K562 (cell line): ENCODE measurements at regions not wholly inside any gene's neighbourhood (a gene's known extent, or its start where the extent isn't known, plus 50 kb on each side); places are given as distances from the start of the nearest gene placed in this dataset.

ENCODE experiments used
- ATAC-seq: fragments of 200-7000 bp; cut with Tn5 transposase; 3 replicates; pipeline ENCODE4 v1.9.1; 2020; ENCODE audit warnings: moderate library complexity
- BruUV-seq: library from RNA; stranded (reverse); fragments of 400-500 nt; replicated peaks from 2 replicates; lab custom pipeline; 2021; lab: Mats Ljungman, UMichigan
- CTCF ChIA-PET: fragments of 300-600 bp; formaldehyde crosslinking; extraction: SDS; loops from one replicate; lab custom pipeline; 2021; ENCODE audit warnings: low intra/inter-chr PET ratio; lab: Yijun Ruan, JAX
- POLR2A ChIA-PET: fragments of 300-600, 350-650 bp; sonication (Branson Sonifier 250); formaldehyde crosslinking; extraction: SDS; loops from one replicate; lab custom pipeline; 2021; ENCODE audit warnings: antibody characterized with exemption, inconsistent platforms; lab: Yijun Ruan, JAX
- DNase-seq, 4 experiments: peaks; one replicate each; pipeline versions ENCODE4 v3.0.0 to v3.0.0-alpha.2; 2011 to 2018; ENCODE audit warnings: low spot score in 3 of 4, mixed read lengths in 3 of 4; ENCODE audit errors: extremely low read depth in 1 of 4
- FAIRE-seq: peaks from 2 replicates; lab custom pipeline; 2011; peaks lifted over from hg19 to GRCh38; lab: Jason Lieb, UNC
- H2AFZ ChIP-seq: 2 replicates; pipeline ENCODE4 v1.6.0; 2011; ENCODE audit warnings: low read depth, low read length, control low read depth, inconsistent platforms
- H3K27ac ChIP-seq: fragments of 200-600 bp; 3 replicates; pipeline ENCODE4 v1.8.0; 2011; ENCODE audit warnings: low read depth, mild to moderate bottlenecking, control low read depth, inconsistent platforms, low read length, moderate library complexity, mixed read lengths; ENCODE audit errors: extremely low read depth
- H3K27me3 ChIP-seq, 2 experiments: fragments of 300-600 bp in 1 of 2; 2 replicates in 1 of 2; 3 replicates in 1 of 2; pipeline versions ENCODE4 v1.6.0 to v1.8.0; 2011; ENCODE audit warnings: inconsistent platforms in 2 of 2, low read length in 2 of 2, mild to moderate bottlenecking in 1 of 2, mixed read lengths in 1 of 2, moderate library complexity in 1 of 2; ENCODE audit not compliant: control insufficient read depth in 2 of 2, insufficient read depth in 2 of 2
- H3K36me3 ChIP-seq: fragments of 300-600 bp; 3 replicates; pipeline ENCODE4 v1.8.0; 2011; ENCODE audit warnings: mild to moderate bottlenecking, low read length, inconsistent platforms; ENCODE audit not compliant: control insufficient read depth, insufficient read depth
- H3K4me1 ChIP-seq, 2 experiments: fragments of 200-600 bp in 1 of 2; replicated peaks in 1 of 2; 2 replicates in 1 of 2; 3 replicates in 1 of 2; pipeline versions ENCODE4 v1.5.1 to v1.8.0; 2011; ENCODE audit warnings: inconsistent platforms in 2 of 2, low read length in 2 of 2, mild to moderate bottlenecking in 1 of 2, mixed read lengths in 1 of 2, moderate library complexity in 1 of 2; ENCODE audit not compliant: control insufficient read depth in 2 of 2, insufficient read depth in 2 of 2
- H3K4me2 ChIP-seq: 2 replicates; pipeline ENCODE4 v1.6.1; 2011; ENCODE audit warnings: low read length, control low read depth, inconsistent platforms, mixed read lengths; ENCODE audit not compliant: insufficient read depth
- H3K4me3 ChIP-seq: fragments of 200-600 bp; sonication (generic), shearing (Covaris generic); 2 replicates; pipeline ENCODE4 v1.5.1; 2016; ENCODE audit warnings: control low read depth, inconsistent platforms
- H3K79me2 ChIP-seq: fragments of 200-600 bp; 3 replicates; pipeline ENCODE4 v1.8.0; 2011; ENCODE audit warnings: low read length, inconsistent platforms; ENCODE audit not compliant: control insufficient read depth, insufficient read depth
- H3K9ac ChIP-seq, 2 experiments: 2 replicates each; pipeline versions ENCODE4 v1.6.0 to v1.6.1; 2011; ENCODE audit warnings: low read depth in 2 of 2, low read length in 2 of 2, control low read depth in 1 of 2, inconsistent platforms in 1 of 2, mild to moderate bottlenecking in 1 of 2, mixed read lengths in 1 of 2; ENCODE audit not compliant: insufficient read depth in 1 of 2
- H3K9me1 ChIP-seq: one replicate; pipeline ENCODE4 v1.6.0; 2011; ENCODE audit warnings: inconsistent platforms, mild to moderate bottlenecking, low read length, moderate library complexity; ENCODE audit not compliant: control insufficient read depth, insufficient read depth
- H3K9me3 ChIP-seq: replicated peaks from 2 replicates; pipeline ENCODE4 v1.5.1; 2011; ENCODE audit warnings: low read depth, low read length, inconsistent platforms; ENCODE audit not compliant: control insufficient read depth, insufficient read depth
- H4K20me1 ChIP-seq: replicated peaks from 2 replicates; pipeline ENCODE4 v1.6.1; 2011; ENCODE audit warnings: low read length, inconsistent platforms, mixed read lengths; ENCODE audit not compliant: control insufficient read depth, insufficient read depth
- DEAF1 ChIP-seq: fragments of 450-650 bp; formaldehyde crosslinking; IDR thresholded peaks from 2 replicates; pipeline ENCODE4 v1.4.0; 2020; ENCODE audit warnings: mild to moderate bottlenecking, moderate library complexity
- PHB ChIP-seq: fragments of 250-450 bp; sonication (Bioruptor Pico); IDR thresholded peaks from 2 replicates; pipeline ENCODE4 v1.5.0; 2021
- RAD21 ChIP-seq, 2 experiments: fragments of 250-450 bp in 1 of 2; fragments of 450-650 bp in 1 of 2; sonication (Bioruptor Pico) in 1 of 2; formaldehyde crosslinking in 1 of 2; IDR thresholded peaks in 1 of 2; conservative IDR thresholded peaks in 1 of 2; 2 replicates each; pipeline versions ENCODE4 v1.4.0 to v1.8.0; 2020 to 2022; ENCODE audit warnings: mild to moderate bottlenecking in 2 of 2, moderate library complexity in 1 of 2
- SMC3 ChIP-seq: conservative IDR thresholded peaks from 2 replicates; pipeline ENCODE4 v1.6.1; 2011; ENCODE audit warnings: low read depth, low read length, improper control_type of control experiment; ENCODE audit not compliant: insufficient read depth
- THRB ChIP-seq: fragments of 450-650 bp; formaldehyde crosslinking; conservative IDR thresholded peaks from 2 replicates; pipeline ENCODE4 v1.4.0; 2022; ENCODE audit warnings: mild to moderate bottlenecking, missing genetic modification characterization
- U2AF2 ChIP-seq: fragments of 200-400 bp; formaldehyde crosslinking; optimal IDR thresholded peaks from 2 replicates; pipeline ENCODE3; 2017; ENCODE audit warnings: low read depth, mild to moderate bottlenecking, low read length
- VEZF1 ChIP-seq: fragments of 200-800 bp; sonication (Bioruptor generic); IDR thresholded peaks from 2 replicates; pipeline ENCODE4 v1.6.1; 2017; ENCODE audit warnings: missing genetic modification characterization, missing compliant biosample characterization
- ZNF174 ChIP-seq: fragments of 250-450 bp; sonication (Bioruptor Pico); IDR thresholded peaks from 2 replicates; pipeline ENCODE4 v1.4.0; 2020; ENCODE audit warnings: mild to moderate bottlenecking
- ZNF175 ChIP-seq: fragments of 200-800 bp; sonication (Bioruptor generic); IDR thresholded peaks from 2 replicates; pipeline ENCODE4 v1.6.1; 2016; ENCODE audit warnings: low read depth, mild to moderate bottlenecking, missing genetic modification characterization, missing compliant biosample characterization
- ZNF197 ChIP-seq: fragments of 200-800 bp; sonication (Bioruptor generic); IDR thresholded peaks from 2 replicates; pipeline ENCODE4 v1.6.1; 2016; ENCODE audit warnings: low read depth, missing genetic modification characterization, missing compliant biosample characterization
- ZNF699 ChIP-seq: fragments of 250-450 bp; sonication (Bioruptor Pico); IDR thresholded peaks from 2 replicates; pipeline ENCODE4 v1.8.0; 2021; ENCODE audit warnings: mild to moderate bottlenecking, moderate library complexity; ENCODE audit not compliant: insufficient replicate concordance
- WGBS: fragments of 100-300 bp; shearing (Covaris generic); methylation state at CpG from one replicate; pipeline ENCODE4 v1.1.6; 2016; ENCODE audit warnings: low coverage, mixed read lengths; ENCODE audit not compliant: insufficient coverage; ENCODE audit errors: missing lambda C conversion rate; 5-methylcytosine and 5-hydroxymethylcytosine counted together
- in situ Hi-C: fragments of 300-500 bp; cut with MboI; formaldehyde crosslinking; loops from 4 replicates; pipeline ENCODE4 v1.15.0; 2018; ENCODE audit warnings: inconsistent platforms, mixed read lengths
- intact Hi-C: fragments of 100-400 bp; cut with micrococcal nuclease; formaldehyde crosslinking; loops from 2 replicates; pipeline ENCODE4 v1.14.2; 2022
- TF ChIP-seq, protein P1 (sequence below): IDR thresholded peaks from 2 replicates; pipeline ENCODE4 v1.6.1; 2012; ENCODE audit warnings: low read depth, low read length, improper control_type of control experiment, borderline replicate concordance

DNA sequence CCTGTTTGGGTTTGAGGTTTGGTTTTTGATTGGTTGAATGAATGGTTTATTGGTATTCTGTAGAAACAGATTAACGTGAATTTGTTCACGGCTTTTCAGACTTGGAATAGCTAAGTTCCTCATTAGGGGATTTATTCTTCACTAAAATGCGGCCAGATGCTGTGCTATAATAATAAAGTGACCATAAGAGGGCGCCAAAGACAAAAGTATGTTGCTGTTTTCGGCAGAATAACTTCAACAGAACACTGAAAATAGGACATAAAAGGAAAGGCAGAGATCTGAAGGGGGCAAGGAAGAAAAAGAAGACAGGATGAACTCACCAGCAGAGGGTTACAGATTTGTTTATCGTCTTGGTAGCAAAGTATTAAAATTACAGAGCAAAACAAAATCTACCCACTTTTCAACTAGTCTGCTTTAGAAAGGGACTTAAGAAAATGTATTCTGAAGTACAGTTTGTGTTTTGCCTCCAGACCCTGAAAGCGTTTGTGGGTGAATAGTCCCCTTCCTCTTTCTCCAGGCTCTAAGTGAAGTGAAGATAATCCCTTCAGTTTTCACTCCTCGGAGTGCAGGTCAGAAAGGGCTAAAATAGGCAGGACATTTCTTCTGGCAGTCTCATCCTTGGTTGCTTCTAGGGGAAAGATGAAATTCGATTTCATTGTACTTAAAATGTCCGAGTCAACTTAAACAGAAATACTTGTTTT, 147.6 kb downstream of the IL20RB start:
- no peak overlapping the region for H3K4me2 ChIP-seq
- H4K20me1 ChIP-seq, result no peaks in the 10 kb centered on the region
- in situ Hi-C loops, result loop anchor here (25.0 kb wide), 1 partner anchor 857 kb away; no protein-coding TSS in a partner anchor
- no peaks in the 10 kb centered on the region for H3K36me3 ChIP-seq
- CTCF ChIA-PET, result interaction anchor here (0.6 kb wide), 1 partner anchor 685 kb away, joined by 3 read pairs; no protein-coding TSS in a partner anchor
- intact Hi-C loops, result loop anchor here (1.0 to 5.0 kb wide), 2 partner anchors 842 to 868 kb away; no protein-coding TSS in a partner anchor
- no peak overlapping the region for H3K9ac ChIP-seq
- no peak overlapping the region for H2AFZ ChIP-seq
- no peaks in the 10 kb centered on the region for H3K9me3 ChIP-seq
- peak; percentile 89 for FAIRE-seq
- POLR2A ChIA-PET, result interaction anchor here (0.7 kb wide), 1 partner anchor 152 kb away, joined by 3 read pairs; no protein-coding TSS in a partner anchor
- H3K27me3 ChIP-seq, result no peaks in the 10 kb centered on the region
- peak; percentile 17 to 57 (median 20) for DNase-seq
- peak; percentile 84 for ATAC-seq
- no peak overlapping the region for H3K27ac ChIP-seq
- BruUV-seq, result no TSS peak
- under 1% methylated on average over 10 of the region's 10 CpGs for WGBS
- no peaks in the 10 kb centered on the region for H3K4me1 ChIP-seq
- H3K4me3 ChIP-seq, result no peak overlapping the region
- H3K9me1 ChIP-seq, result no peaks in the 10 kb centered on the region
- H3K79me2 ChIP-seq, result no peaks in the 10 kb centered on the region
- TF ChIP-seq VEZF1 (CRISPR knock-in tag) (no peak), ZNF197 (CRISPR knock-in tag) (no peak), ZNF174 (CRISPR knock-in tag) (no peak), SMC3 (peak; percentile 38; the same call in 1 of the 2 replicates), U2AF2 (no peak), DEAF1 (CRISPR knock-in tag) (0 out of 2 replicates have a peak, but pooled peaks have one; percentile 24), ZNF175 (CRISPR knock-in tag) (no peak), THRB (CRISPR knock-in tag) (no peak), ZNF699 (CRISPR knock-in tag) (no peak), PHB (CRISPR knock-in tag) (no peak), RAD21 (CRISPR knock-in tag; conservative IDR thresholded peaks at IDR 0.05 in 1 of 2, IDR thresholded peaks at IDR 0.05 in 1 of 2) (peak; percentile 42 to 66)
- TF ChIP-seq, protein P1, sequence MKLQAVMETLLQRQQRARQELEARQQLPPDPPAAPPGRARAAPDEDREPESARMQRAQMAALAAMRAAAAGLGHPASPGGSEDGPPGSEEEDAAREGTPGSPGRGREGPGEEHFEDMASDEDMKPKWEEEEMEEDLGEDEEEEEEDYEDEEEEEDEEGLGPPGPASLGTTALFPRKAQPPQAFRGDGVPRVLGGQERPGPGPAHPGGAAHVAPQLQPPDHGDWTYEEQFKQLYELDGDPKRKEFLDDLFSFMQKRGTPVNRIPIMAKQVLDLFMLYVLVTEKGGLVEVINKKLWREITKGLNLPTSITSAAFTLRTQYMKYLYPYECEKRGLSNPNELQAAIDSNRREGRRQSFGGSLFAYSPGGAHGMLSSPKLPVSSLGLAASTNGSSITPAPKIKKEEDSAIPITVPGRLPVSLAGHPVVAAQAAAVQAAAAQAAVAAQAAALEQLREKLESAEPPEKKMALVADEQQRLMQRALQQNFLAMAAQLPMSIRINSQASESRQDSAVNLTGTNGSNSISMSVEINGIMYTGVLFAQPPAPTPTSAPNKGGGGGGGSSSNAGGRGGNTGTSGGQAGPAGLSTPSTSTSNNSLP, result no peak
